AG04449 (cell line): ENCODE measurements at regions not wholly inside any gene's neighbourhood (a gene's known extent, or its start where the extent isn't known, plus 50 kb on each side); places are given as distances from the start of the nearest gene placed in this dataset.

Experiments used
- CTCF ChIA-PET: fragments of 350-600 bp; formaldehyde crosslinking; extraction: SDS; loops from one replicate; lab custom pipeline; 2021; ENCODE audit warnings: antibody characterized with exemption; lab: Yijun Ruan, JAX
- POLR2A ChIA-PET: fragments of 400-600, 350-600 bp; formaldehyde crosslinking; extraction: SDS; loops from one replicate; lab custom pipeline; 2020; ENCODE audit warnings: antibody characterized with exemption, inconsistent platforms; lab: Yijun Ruan, JAX
- DNase-seq: peaks from one replicate; pipeline ENCODE4 v3.0.0-alpha.2; 2010; ENCODE audit warnings: low read depth, low spot score
- H3K4me3 ChIP-seq: 2 replicates; pipeline ENCODE4 v1.5.1; 2011; ENCODE audit warnings: low read depth, mild to moderate bottlenecking, control low read depth, low read length
- CTCF ChIP-seq: IDR thresholded peaks from one replicate; pipeline ENCODE4 v1.5.1; 2011; ENCODE audit warnings: mild to moderate bottlenecking, moderate library complexity, low read length, control low read depth, inconsistent platforms; ENCODE audit not compliant: insufficient read depth; ENCODE audit errors: missing control alignments

DNA sequence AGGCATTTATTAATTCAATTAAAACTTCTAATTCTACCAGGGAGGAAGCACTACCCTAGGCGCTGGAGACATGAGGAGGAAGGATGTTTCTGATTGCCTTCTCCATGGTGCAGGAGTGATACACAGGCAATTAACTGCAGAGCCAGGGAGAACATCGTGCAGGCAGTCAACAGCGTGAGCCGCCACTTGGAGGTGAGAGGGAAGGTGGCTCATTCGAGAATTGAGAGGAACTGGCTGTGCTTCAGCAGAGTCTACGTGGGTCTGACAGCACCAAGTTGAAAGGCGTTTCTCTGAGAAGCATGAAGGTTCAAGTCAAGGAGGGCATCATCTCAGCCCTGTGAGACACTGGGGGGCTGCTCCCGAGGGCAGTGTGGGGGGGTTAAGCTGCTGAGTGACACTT is 388.7 kb upstream of the MYT1L start:
- TF ChIP-seq CTCF = no peak
- CTCF ChIA-PET = no interaction called here
- H3K4me3 ChIP-seq = no peak overlapping the region
- POLR2A ChIA-PET = no interaction called here
- no peak for DNase-seq

DNA sequence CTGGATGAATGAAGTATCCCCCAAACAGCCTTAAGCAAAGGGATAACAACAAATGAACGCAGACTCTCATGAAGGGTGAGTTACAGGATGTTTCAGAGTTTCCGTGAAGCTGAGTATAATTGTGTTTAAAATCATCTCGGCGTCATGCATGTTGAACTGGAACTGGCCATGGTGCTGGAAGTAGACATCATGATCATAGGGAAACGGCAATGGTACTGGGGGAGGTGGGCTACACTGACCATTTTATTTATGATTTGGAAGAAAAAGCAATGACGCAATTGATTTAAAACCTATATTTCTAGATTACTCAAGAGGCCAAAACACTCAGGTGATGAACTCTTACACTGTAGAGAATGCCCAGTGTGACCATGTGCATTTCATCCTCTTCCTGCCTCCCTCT is 387.9 kb upstream of the MYT1L start:
- TF ChIP-seq CTCF = no peak
- H3K4me3 ChIP-seq = no peak overlapping the region
- ChIA-PET POLR2A (no interaction called here), CTCF (no interaction called here)
- DNase-seq = no peak

DNA sequence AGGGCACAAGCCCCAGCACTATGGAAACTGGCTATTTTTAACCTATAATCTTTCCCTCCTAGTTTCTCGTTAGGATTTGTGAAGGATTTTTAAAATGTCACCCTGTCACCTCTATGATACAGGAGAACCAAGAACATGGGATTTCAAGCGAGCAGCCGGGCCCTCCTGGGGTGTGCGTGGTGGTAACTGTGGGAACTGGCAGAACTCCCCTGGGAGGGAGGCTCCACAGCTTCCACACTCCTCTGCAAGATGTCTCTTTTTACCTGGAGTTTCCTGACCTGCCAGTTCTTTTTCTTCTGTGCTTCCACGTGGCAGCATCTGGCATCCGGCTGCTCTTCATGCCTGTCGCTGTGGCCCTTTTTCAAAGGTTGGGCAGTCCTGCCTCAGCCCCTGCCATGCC is 386.3 kb upstream of the MYT1L start:
- H3K4me3 ChIP-seq = no peak overlapping the region
- ChIA-PET POLR2A (no interaction called here), CTCF (no interaction called here)
- no peak for DNase-seq
- no peak for TF ChIP-seq CTCF

DNA sequence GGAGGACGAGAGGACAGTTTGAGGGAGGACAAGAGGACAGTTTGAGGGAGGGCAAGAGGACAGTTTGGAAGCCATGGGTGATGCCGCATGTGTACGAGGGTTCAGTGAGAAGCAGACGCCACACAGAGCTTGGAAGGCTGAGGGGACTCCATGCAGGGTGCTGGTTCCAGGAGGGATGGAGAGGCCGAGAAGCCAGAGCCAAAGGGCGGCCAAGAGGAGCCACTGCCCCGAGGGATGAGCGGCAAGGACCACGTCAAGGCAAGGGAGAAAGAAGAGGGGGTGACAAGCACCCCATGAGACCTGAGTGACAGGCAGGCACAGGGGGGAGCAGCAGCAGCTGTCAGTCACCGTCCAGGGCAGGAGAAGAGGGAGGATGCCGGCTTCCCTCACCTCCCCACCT is 385.7 kb upstream of the MYT1L start:
- POLR2A ChIA-PET = no interaction called here

DNA sequence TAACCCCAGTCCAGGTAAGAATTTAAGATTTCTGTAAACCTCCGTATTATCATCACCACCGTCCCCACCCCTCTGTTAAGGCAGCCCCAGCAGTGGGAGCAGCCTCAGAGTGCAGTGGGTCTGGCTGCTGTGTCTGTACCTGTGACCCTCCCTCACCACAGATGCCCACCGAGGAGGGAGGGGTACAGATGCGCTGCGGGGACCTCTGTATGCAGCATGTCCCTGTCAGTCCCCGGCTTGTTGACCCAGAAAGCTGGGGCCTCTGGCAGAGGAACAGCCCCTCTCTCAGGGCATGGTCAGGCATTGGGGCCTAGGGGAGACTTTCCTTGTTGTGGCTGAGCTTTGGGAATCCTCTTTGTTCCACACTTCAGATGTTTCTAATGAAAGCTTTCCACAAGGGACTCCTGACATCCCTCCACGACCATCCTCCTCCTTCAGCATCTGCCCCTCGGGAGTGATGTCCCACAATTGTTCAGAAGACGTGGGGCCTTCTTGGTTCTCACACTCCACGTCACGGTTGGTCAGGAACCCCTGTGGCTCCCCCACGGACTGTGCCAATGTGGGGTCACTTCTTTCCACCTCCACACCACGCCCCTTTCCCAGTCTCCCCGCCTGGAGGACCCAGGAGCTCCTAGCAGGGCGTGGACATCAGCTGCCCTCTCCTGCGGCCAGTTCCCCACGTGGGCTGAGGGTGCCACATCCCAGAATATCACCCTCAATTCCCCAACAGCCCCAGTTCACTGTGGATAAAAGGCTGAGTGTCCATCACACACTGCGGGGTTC is 384.2 kb upstream of the MYT1L start:
- ChIA-PET POLR2A (no interaction called here), CTCF (no interaction called here)
- TF ChIP-seq CTCF = no peak
- no peak overlapping the region for H3K4me3 ChIP-seq
- DNase-seq = no peak

More for the DNA sequence above, 385.7 kb upstream of the MYT1L start:
- no peak for TF ChIP-seq CTCF
- H3K4me3 ChIP-seq = no peak overlapping the region
- CTCF ChIA-PET = no interaction called here
- DNase-seq = no peak

DNA sequence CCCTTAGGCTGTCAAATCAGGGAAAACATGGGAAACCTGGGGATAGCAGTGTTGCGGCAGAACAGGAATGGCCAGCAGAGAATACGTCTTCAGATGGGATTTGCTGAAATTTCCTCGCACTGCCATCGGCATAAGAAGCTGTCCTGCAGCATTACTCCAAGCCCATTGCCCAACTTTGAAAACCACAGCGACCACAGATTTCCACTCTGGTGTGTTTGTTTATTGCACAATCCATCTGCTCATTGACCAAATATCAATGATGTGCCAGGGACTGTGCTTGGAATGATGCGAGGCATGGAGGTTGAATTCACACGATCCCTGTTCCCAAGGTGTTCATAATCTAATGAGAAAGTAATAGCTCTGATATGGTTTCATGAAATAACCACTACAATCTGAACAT is 383.3 kb upstream of the MYT1L start:
- ChIA-PET CTCF (no interaction called here), POLR2A (no interaction called here)
- no peak for DNase-seq
- no peak overlapping the region for H3K4me3 ChIP-seq
- TF ChIP-seq CTCF = no peak
